Mammary epithelial cell (primary cell): ENCODE measurements at regions not wholly inside any gene's neighbourhood (a gene's known extent, or its start where the extent isn't known, plus 50 kb on each side); places are given as distances from the start of the nearest gene placed in this dataset.

Source experiments
- EZH2 ChIP-seq: IDR thresholded peaks from 2 replicates; pipeline ENCODE4 v1.6.1; 2012; ENCODE audit warnings: low read length, inconsistent platforms, borderline replicate concordance
- TF ChIP-seq, protein P1 (sequence below), 2 donors: IDR thresholded peaks in 1 of 2; conservative IDR thresholded peaks in 1 of 2; 2 replicates each; pipeline ENCODE4 v1.5.1; 2011 to 2012; ENCODE audit warnings: inconsistent platforms in 2 of 2, low read length in 2 of 2, mild to moderate bottlenecking in 2 of 2, control low read depth in 1 of 2, low read depth in 1 of 2; ENCODE audit not compliant: insufficient read depth in 1 of 2; ENCODE audit errors: extremely low read depth in 1 of 2

DNA sequence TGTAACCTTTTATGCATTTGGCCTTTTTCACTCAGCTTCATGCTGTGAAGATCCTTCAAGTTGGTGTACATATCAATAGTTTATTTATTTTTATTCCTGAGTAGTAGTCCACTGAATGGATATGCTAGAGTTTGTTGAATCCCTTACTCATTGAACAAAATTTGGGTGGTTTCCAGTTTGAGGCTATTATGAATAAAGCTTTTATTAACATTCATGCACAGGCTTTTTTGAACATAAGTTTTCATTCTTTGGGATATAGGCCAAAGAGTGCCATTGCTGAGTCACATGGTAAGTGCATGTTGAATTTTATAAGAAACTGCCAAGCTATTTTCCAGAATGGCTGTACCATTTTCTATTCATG is 59.5 kb upstream of the CAPRIN2 start:
- no peak for TF ChIP-seq EZH2
- TF ChIP-seq, protein P1, sequence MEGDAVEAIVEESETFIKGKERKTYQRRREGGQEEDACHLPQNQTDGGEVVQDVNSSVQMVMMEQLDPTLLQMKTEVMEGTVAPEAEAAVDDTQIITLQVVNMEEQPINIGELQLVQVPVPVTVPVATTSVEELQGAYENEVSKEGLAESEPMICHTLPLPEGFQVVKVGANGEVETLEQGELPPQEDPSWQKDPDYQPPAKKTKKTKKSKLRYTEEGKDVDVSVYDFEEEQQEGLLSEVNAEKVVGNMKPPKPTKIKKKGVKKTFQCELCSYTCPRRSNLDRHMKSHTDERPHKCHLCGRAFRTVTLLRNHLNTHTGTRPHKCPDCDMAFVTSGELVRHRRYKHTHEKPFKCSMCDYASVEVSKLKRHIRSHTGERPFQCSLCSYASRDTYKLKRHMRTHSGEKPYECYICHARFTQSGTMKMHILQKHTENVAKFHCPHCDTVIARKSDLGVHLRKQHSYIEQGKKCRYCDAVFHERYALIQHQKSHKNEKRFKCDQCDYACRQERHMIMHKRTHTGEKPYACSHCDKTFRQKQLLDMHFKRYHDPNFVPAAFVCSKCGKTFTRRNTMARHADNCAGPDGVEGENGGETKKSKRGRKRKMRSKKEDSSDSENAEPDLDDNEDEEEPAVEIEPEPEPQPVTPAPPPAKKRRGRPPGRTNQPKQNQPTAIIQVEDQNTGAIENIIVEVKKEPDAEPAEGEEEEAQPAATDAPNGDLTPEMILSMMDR (conservative IDR thresholded peaks at IDR 0.05 in 1 of 2, IDR thresholded peaks at IDR 0.05 in 1 of 2; ENCODE audit: extremely low read depth in 1 of 2, insufficient read depth in 1 of 2, low read depth in 1 of 2, low read length in 2 of 2), result no peak
